Astrocyte (in vitro differentiated cells and primary cell): ENCODE measurements at regions not wholly inside any gene's neighbourhood (a gene's known extent, or its start where the extent isn't known, plus 50 kb on each side); places are given as distances from the start of the nearest gene placed in this dataset.

ENCODE experiments used
- DNase-seq: peaks from one replicate; pipeline ENCODE4 v3.0.0-alpha.2; 2010; ENCODE audit warnings: low read depth
- FAIRE-seq: peaks from 2 replicates; lab custom pipeline; 2011; peaks lifted over from hg19 to GRCh38; lab: Jason Lieb, UNC
- H2AFZ ChIP-seq: 2 replicates; pipeline ENCODE4 v1.6.0; 2012; ENCODE audit warnings: low read depth, low read length, inconsistent platforms
- H3K27ac ChIP-seq: 2 replicates; pipeline ENCODE4 v1.5.1; 2011; ENCODE audit warnings: low read depth, low read length, inconsistent platforms
- H3K27me3 ChIP-seq: 2 replicates; pipeline ENCODE4 v1.6.0; 2011; ENCODE audit warnings: low read length, inconsistent platforms; ENCODE audit not compliant: insufficient read depth
- H3K36me3 ChIP-seq: 2 replicates; pipeline ENCODE4 v1.5.1; 2011; ENCODE audit warnings: low read length, inconsistent platforms; ENCODE audit not compliant: insufficient read depth
- H3K4me1 ChIP-seq: 2 replicates; pipeline ENCODE4 v1.5.1; 2011; ENCODE audit warnings: low read length, inconsistent platforms; ENCODE audit not compliant: insufficient read depth
- H3K4me2 ChIP-seq: 2 replicates; pipeline ENCODE4 v1.6.0; 2012; ENCODE audit warnings: low read length, inconsistent platforms
- H3K4me3 ChIP-seq: 2 replicates; pipeline ENCODE4 v1.5.1; 2011; ENCODE audit warnings: low read depth, mild to moderate bottlenecking, low read length, inconsistent platforms; ENCODE audit not compliant: insufficient read depth
- H3K79me2 ChIP-seq: 2 replicates; pipeline ENCODE4 v1.6.0; 2012; ENCODE audit warnings: mild to moderate bottlenecking, low read length, inconsistent platforms; ENCODE audit not compliant: insufficient read depth
- H3K9ac ChIP-seq: 2 replicates; pipeline ENCODE4 v1.6.0; 2012; ENCODE audit warnings: mild to moderate bottlenecking, low read length, inconsistent platforms
- H3K9me3 ChIP-seq: 2 replicates; pipeline ENCODE4 v1.5.1; 2012; ENCODE audit warnings: low read depth, mild to moderate bottlenecking, low read length, inconsistent platforms; ENCODE audit not compliant: insufficient read depth
- H4K20me1 ChIP-seq: 2 replicates; pipeline ENCODE4 v1.6.0; 2012; ENCODE audit warnings: low read length, inconsistent platforms; ENCODE audit not compliant: insufficient read depth
- H3K27ac Mint-ChIP-seq: one replicate; pipeline ENCODE4 v1.8.0; 2021; ENCODE audit warnings: mild to moderate bottlenecking, mixed read lengths; ENCODE audit not compliant: unreplicated experiment
- H3K27me3 Mint-ChIP-seq: one replicate; pipeline ENCODE4 v1.8.0; 2021; ENCODE audit warnings: low read depth, mixed read lengths; ENCODE audit not compliant: unreplicated experiment
- H3K36me3 Mint-ChIP-seq: one replicate; pipeline ENCODE4 v1.8.0; 2021; ENCODE audit warnings: low read depth, mixed read lengths; ENCODE audit not compliant: unreplicated experiment
- H3K4me1 Mint-ChIP-seq: one replicate; pipeline ENCODE4 v1.8.0; 2021; ENCODE audit warnings: low read depth, mixed read lengths; ENCODE audit not compliant: unreplicated experiment
- H3K4me3 Mint-ChIP-seq: one replicate; pipeline ENCODE4 v1.8.0; 2021; ENCODE audit warnings: mild to moderate bottlenecking, moderate library complexity, mixed read lengths; ENCODE audit not compliant: unreplicated experiment
- H3K9me3 Mint-ChIP-seq: one replicate; pipeline ENCODE4 v1.8.0; 2021; ENCODE audit warnings: mild to moderate bottlenecking, mixed read lengths; ENCODE audit not compliant: unreplicated experiment
- EZH2 ChIP-seq: IDR thresholded peaks from 2 replicates; pipeline ENCODE4 v1.6.1; 2012; ENCODE audit warnings: mild to moderate bottlenecking, low read length, inconsistent platforms; ENCODE audit not compliant: insufficient read depth
- TF ChIP-seq, protein P1 (sequence below): IDR thresholded peaks from 2 replicates; pipeline ENCODE4 v1.5.1; 2011; ENCODE audit warnings: low read depth, mild to moderate bottlenecking, inconsistent platforms, low read length, moderate library complexity; ENCODE audit not compliant: insufficient read depth

DNA sequence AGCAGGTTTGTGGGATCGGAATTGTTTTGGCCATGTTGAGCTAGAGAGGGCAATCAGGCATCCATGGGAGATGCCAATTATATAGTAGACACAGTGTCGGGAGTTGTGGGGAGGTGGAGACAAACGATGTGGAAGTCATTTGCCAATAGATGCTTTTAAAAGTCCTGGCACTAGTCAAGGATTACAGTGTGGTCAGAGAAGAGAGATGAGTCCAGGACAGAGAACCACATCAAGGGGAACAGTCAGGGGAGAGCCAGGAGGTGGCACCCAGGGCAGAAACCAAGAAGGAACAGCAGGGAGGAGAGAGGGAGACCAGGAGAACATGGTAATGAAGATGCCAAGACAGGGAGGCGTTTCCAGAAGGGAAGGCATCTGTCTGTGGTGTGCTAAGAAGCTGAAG lies 81.2 kb downstream of the ARL4C start:
- peaks cover 3% of the 10 kb centered on the region for H3K36me3 Mint-ChIP-seq
- H3K27me3 Mint-ChIP-seq: peaks cover 8% of the 10 kb centered on the region
- Histone ChIP-seq H3K4me3 (no peak overlapping the region), H3K79me2 (no peaks in the 10 kb centered on the region), H3K27me3 (no peaks in the 10 kb centered on the region), H4K20me1 (no peaks in the 10 kb centered on the region), H2AFZ (no peak overlapping the region), H3K36me3 (no peaks in the 10 kb centered on the region), H3K27ac (no peak overlapping the region), H3K4me2 (no peak overlapping the region), H3K9ac (no peak overlapping the region), H3K9me3 (no peaks in the 10 kb centered on the region), H3K4me1 (peaks cover under 1% of the 10 kb centered on the region)
- H3K4me3 Mint-ChIP-seq: no peak overlapping the region
- peaks cover 8% of the 10 kb centered on the region for H3K4me1 Mint-ChIP-seq
- TF ChIP-seq EZH2: no peak
- TF ChIP-seq, protein P1, sequence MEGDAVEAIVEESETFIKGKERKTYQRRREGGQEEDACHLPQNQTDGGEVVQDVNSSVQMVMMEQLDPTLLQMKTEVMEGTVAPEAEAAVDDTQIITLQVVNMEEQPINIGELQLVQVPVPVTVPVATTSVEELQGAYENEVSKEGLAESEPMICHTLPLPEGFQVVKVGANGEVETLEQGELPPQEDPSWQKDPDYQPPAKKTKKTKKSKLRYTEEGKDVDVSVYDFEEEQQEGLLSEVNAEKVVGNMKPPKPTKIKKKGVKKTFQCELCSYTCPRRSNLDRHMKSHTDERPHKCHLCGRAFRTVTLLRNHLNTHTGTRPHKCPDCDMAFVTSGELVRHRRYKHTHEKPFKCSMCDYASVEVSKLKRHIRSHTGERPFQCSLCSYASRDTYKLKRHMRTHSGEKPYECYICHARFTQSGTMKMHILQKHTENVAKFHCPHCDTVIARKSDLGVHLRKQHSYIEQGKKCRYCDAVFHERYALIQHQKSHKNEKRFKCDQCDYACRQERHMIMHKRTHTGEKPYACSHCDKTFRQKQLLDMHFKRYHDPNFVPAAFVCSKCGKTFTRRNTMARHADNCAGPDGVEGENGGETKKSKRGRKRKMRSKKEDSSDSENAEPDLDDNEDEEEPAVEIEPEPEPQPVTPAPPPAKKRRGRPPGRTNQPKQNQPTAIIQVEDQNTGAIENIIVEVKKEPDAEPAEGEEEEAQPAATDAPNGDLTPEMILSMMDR: no peak
- no peak overlapping the region for H3K27ac Mint-ChIP-seq
- FAIRE-seq (no peak), DNase-seq (no peak)
- H3K9me3 Mint-ChIP-seq: peaks cover 11% of the 10 kb centered on the region

DNA sequence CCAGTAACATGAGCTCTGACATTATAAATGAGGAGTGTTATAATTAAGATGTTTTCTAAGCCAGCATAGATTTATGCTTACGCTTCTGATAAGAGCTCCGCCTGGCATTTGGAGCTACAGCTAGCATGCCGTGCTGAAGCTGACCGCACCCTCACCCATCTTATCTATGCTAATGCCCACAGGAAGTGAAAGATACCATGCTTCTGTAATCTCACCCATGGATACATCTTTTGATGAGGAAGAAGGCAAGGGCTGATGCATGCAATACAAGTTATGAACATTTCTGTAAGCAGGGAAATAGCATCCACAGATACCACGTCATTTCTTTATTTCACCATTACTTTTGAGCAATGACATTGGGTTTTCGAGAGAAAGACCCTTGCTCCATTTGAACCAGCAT lies 82.3 kb downstream of the ARL4C start:
- Mint-ChIP-seq H3K27ac (no peak overlapping the region), H3K4me3 (no peak overlapping the region), H3K9me3 (peaks cover 11% of the 10 kb centered on the region), H3K4me1 (peaks cover 11% of the 10 kb centered on the region), H3K36me3 (peaks cover 3% of the 10 kb centered on the region), H3K27me3 (peaks cover 8% of the 10 kb centered on the region)
- no peaks in the 10 kb centered on the region for H3K27me3 ChIP-seq
- no peak overlapping the region for H3K4me3 ChIP-seq
- H2AFZ ChIP-seq: no peak overlapping the region
- TF ChIP-seq, protein P1: no peak
- TF ChIP-seq EZH2: no peak
- no peak overlapping the region for H3K9ac ChIP-seq
- H4K20me1 ChIP-seq: no peaks in the 10 kb centered on the region
- DNase-seq (no peak), FAIRE-seq (no peak)
- no peak overlapping the region for H3K27ac ChIP-seq
- H3K4me2 ChIP-seq: no peak overlapping the region
- H3K79me2 ChIP-seq: no peaks in the 10 kb centered on the region
- peaks cover 5% of the 10 kb centered on the region for H3K4me1 ChIP-seq
- no peaks in the 10 kb centered on the region for H3K9me3 ChIP-seq
- no peaks in the 10 kb centered on the region for H3K36me3 ChIP-seq

DNA sequence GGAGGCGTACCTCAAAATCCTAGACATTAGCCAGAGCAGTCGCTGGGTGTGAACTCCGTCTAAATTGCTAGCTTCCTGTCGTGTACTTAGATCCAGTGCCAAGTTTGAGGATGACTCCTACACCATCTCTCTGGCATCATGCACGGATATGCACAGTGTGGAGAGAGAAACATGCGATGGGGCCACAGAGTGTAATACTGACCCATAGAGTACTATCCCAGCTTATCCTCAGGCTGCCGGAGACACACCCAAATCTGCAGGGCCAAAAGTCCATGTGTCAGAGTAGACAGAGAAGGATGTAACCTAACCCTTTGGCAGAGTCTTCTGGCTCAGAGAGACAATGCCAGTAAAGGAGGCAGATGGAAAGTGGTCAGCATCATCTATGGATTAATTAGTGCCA lies 84.2 kb downstream of the ARL4C start:
- Mint-ChIP-seq H3K27ac (no peak overlapping the region), H3K4me3 (no peak overlapping the region), H3K4me1 (peaks cover 11% of the 10 kb centered on the region), H3K9me3 (peaks cover 3% of the 10 kb centered on the region), H3K27me3 (peaks cover 5% of the 10 kb centered on the region), H3K36me3 (no peaks in the 10 kb centered on the region)
- Histone ChIP-seq H3K79me2 (no peaks in the 10 kb centered on the region), H3K27ac (no peak overlapping the region), H3K9me3 (no peaks in the 10 kb centered on the region), H3K27me3 (no peaks in the 10 kb centered on the region), H4K20me1 (no peaks in the 10 kb centered on the region), H3K36me3 (no peaks in the 10 kb centered on the region), H2AFZ (no peak overlapping the region), H3K4me1 (peaks cover 5% of the 10 kb centered on the region), H3K4me2 (no peak overlapping the region), H3K4me3 (no peak overlapping the region), H3K9ac (no peak overlapping the region)
- no peak for TF ChIP-seq EZH2
- TF ChIP-seq, protein P1: no peak
- DNase-seq (peak; percentile 42), FAIRE-seq (no peak)
